PC-3 (cell line): ENCODE measurements at regions not wholly inside any gene's neighbourhood (a gene's known extent, or its start where the extent isn't known, plus 50 kb on each side); places are given as distances from the start of the nearest gene placed in this dataset.

Source experiments
- ATAC-seq: fragments of 200-7000 bp; cut with Tn5 transposase; 2 replicates; pipeline ENCODE4 v1.9.1; 2020; ENCODE audit warnings: mild to moderate bottlenecking, moderate library complexity
- BruUV-seq: library from RNA; stranded (reverse); fragments of 400-500 nt; replicated peaks from 2 replicates; lab custom pipeline; 2021; lab: Mats Ljungman, UMichigan
- CTCF ChIA-PET: fragments of 300-600 bp; sonication (Branson Sonifier 250); formaldehyde crosslinking; loops from one replicate; lab custom pipeline; 2022; ENCODE audit warnings: antibody characterized with exemption; lab: Charles Lee
- POLR2A ChIA-PET: fragments of 300-600 bp; sonication (Branson Sonifier 250); formaldehyde crosslinking; loops from one replicate; lab custom pipeline; 2022; ENCODE audit warnings: antibody characterized with exemption; ENCODE audit not compliant: unreplicated experiment; lab: Charles Lee
- DNase-seq: peaks from one replicate; pipeline ENCODE4 v3.0.0-alpha.2; 2015
- H2AFZ ChIP-seq: fragments of 300-600 bp; sonication (generic); 2 replicates; pipeline ENCODE4 v1.6.0; 2016; ENCODE audit warnings: antibody characterized with exemption, low read length
- H3F3A ChIP-seq: fragments of 300-600 bp; sonication (generic); one replicate; pipeline ENCODE4 v1.6.0; 2017; ENCODE audit warnings: antibody characterized with exemption, low read length, control low read depth, mild to moderate bottlenecking; ENCODE audit not compliant: unreplicated experiment
- H3K27ac ChIP-seq: fragments of 300-600 bp; sonication (generic); 2 replicates; pipeline ENCODE4 v1.5.1; 2016; ENCODE audit warnings: mild to moderate bottlenecking, low read length
- H3K27me3 ChIP-seq: fragments of 300-600 bp; sonication (generic); 2 replicates; pipeline ENCODE4 v1.6.1; 2016; ENCODE audit warnings: low read length, mixed read lengths
- H3K36me3 ChIP-seq: fragments of 300-600 bp; sonication (generic); 2 replicates; pipeline ENCODE4 v1.6.1; 2016; ENCODE audit warnings: low read depth, mixed run types, low read length, mixed read lengths
- H3K4me1 ChIP-seq: fragments of 300-600 bp; sonication (generic); 2 replicates; pipeline ENCODE4 v1.5.1; 2016; ENCODE audit warnings: low read length; ENCODE audit not compliant: insufficient read depth
- H3K4me2 ChIP-seq: fragments of 300-600 bp; sonication (generic); 2 replicates; pipeline ENCODE4 v1.6.0; 2016; ENCODE audit warnings: low read length
- H3K4me3 ChIP-seq: fragments of 300-600 bp; sonication (generic); 2 replicates; pipeline ENCODE4 v1.5.1; 2016; ENCODE audit warnings: mild to moderate bottlenecking, low read length, mixed read lengths
- H3K79me2 ChIP-seq: fragments of 300-600 bp; sonication (generic); 2 replicates; pipeline ENCODE4 v1.6.1; 2017; ENCODE audit warnings: low read length, mixed read lengths
- H3K9ac ChIP-seq: fragments of 300-600 bp; sonication (generic); 2 replicates; pipeline ENCODE4 v1.6.0; 2016; ENCODE audit warnings: mild to moderate bottlenecking, low read length
- H3K9me2 ChIP-seq: fragments of 300-600 bp; sonication (generic); replicated peaks from 2 replicates; pipeline ENCODE4 v1.6.1; 2016; ENCODE audit warnings: mixed run types, low read length, mixed read lengths
- H3K9me3 ChIP-seq: fragments of 300-600 bp; sonication (generic); 2 replicates; pipeline ENCODE4 v1.6.1; 2016; ENCODE audit warnings: low read length, mixed read lengths
- H4K20me1 ChIP-seq: fragments of 300-600 bp; sonication (generic); 2 replicates; pipeline ENCODE4 v1.6.1; 2016; ENCODE audit warnings: low read length, mixed read lengths
- CTCF ChIP-seq: fragments of 300-600 bp; sonication (generic); conservative IDR thresholded peaks from 2 replicates; pipeline ENCODE4 v1.5.1; 2017; ENCODE audit warnings: antibody characterized with exemption, low read depth, mild to moderate bottlenecking, low read length
- EZH2 ChIP-seq: fragments of 300-600 bp; sonication (generic); IDR thresholded peaks from one replicate; pipeline ENCODE4 v1.6.1; 2017; ENCODE audit warnings: antibody characterized with exemption, mild to moderate bottlenecking, low read length; ENCODE audit not compliant: unreplicated experiment
- EZH2phosphoT487 ChIP-seq: fragments of 300-600 bp; sonication (generic); IDR thresholded peaks from 2 replicates; pipeline ENCODE4 v1.6.1; 2018; ENCODE audit warnings: mild to moderate bottlenecking, antibody characterized with exemption, low read length, borderline replicate concordance
- intact Hi-C: fragments of 100-400 bp; cut with micrococcal nuclease; formaldehyde crosslinking; loops from 2 replicates; pipeline ENCODE4 v1.9.0; 2023

- Histone ChIP-seq H3K9ac (no peak overlapping the region), H3K27me3 (no peaks in the 10 kb centered on the region), H3K4me1 (peaks cover 12% of the 10 kb centered on the region), H3K36me3 (no peaks in the 10 kb centered on the region), H4K20me1 (no peaks in the 10 kb centered on the region), H3K9me3 (no peaks in the 10 kb centered on the region), H3F3A (no peaks in the 10 kb centered on the region), H3K79me2 (no peaks in the 10 kb centered on the region), H3K4me2 (no peak overlapping the region), H3K27ac (no peak overlapping the region), H3K9me2 (no peaks in the 10 kb centered on the region), H2AFZ (no peak overlapping the region), H3K4me3 (no peak overlapping the region)
- CTCF ChIA-PET = no interaction called here
- POLR2A ChIA-PET = no interaction called here
- TF ChIP-seq EZH2 (no peak), CTCF (no peak), EZH2phosphoT487 (no peak)
- intact Hi-C loops = loop anchor here (5.0 to 10.0 kb wide), 2 partner anchors 225 to 348 kb away; no protein-coding TSS in a partner anchor
- ATAC-seq (no peak), DNase-seq (no peak)
- no TSS peak for BruUV-seq
Observed at GRCh38 chr6:23179994-23180393, 610.6 kb downstream of the HDGFL1 start.

- Histone ChIP-seq H3K27ac (no peak overlapping the region), H3K9ac (no peak overlapping the region), H4K20me1 (no peaks in the 10 kb centered on the region), H3K4me3 (no peak overlapping the region), H2AFZ (no peak overlapping the region), H3K27me3 (no peaks in the 10 kb centered on the region), H3K9me2 (no peaks in the 10 kb centered on the region), H3F3A (no peaks in the 10 kb centered on the region), H3K36me3 (no peaks in the 10 kb centered on the region), H3K79me2 (no peaks in the 10 kb centered on the region), H3K9me3 (no peaks in the 10 kb centered on the region), H3K4me1 (peaks cover 6% of the 10 kb centered on the region), H3K4me2 (no peak overlapping the region)
- no peak for TF ChIP-seq EZH2phosphoT487
- TF ChIP-seq EZH2 = no peak
- TF ChIP-seq CTCF = no peak
- intact Hi-C loops = loop anchor here (5.0 kb wide), 1 partner anchor 348 kb away; no protein-coding TSS in a partner anchor
- no peak for ATAC-seq
- no peak for DNase-seq
- ChIA-PET CTCF (no interaction called here), POLR2A (no interaction called here)
- BruUV-seq = no TSS peak
Observed at GRCh38 chr6:23180504-23181293, 611.3 kb downstream of the HDGFL1 start.
